Ovary (tissue), 7 donors: ENCODE measurements at regions not wholly inside any gene's neighbourhood (a gene's known extent, or its start where the extent isn't known, plus 50 kb on each side); places are given as distances from the start of the nearest gene placed in this dataset.

Experiments
- DNase-seq, 5 donors: peaks; one replicate each; pipeline ENCODE4 v3.0.0-alpha.2; 2019 to 2020
- H3K27ac ChIP-seq, 2 donors: fragments of 200-600 bp; one replicate each; pipeline versions ENCODE4 v1.5.1 to v1.8.0; 2019 to 2022
- H3K27me3 ChIP-seq: fragments of 200-600 bp; one replicate; pipeline ENCODE4 v1.8.0; 2022
- H3K36me3 ChIP-seq: fragments of 200-600 bp; sonication (generic); one replicate; pipeline ENCODE4 v1.5.1; 2019
- H3K4me1 ChIP-seq: one replicate; pipeline ENCODE4 v1.8.1; 2013; ENCODE audit warnings: mild to moderate bottlenecking, moderate library complexity; ENCODE audit not compliant: insufficient read depth
- H3K4me3 ChIP-seq: fragments of 200-600 bp; sonication (generic); one replicate; pipeline ENCODE4 v1.5.1; 2017
- H3K9me3 ChIP-seq, 2 donors: fragments of 200-600 bp in 1 of 2; sonication (generic) in 1 of 2; one replicate each; pipeline versions ENCODE4 v1.5.1 to v1.8.1; 2013 to 2019; ENCODE audit warnings: mild to moderate bottlenecking in 1 of 2, moderate library complexity in 1 of 2
- CTCF ChIP-seq, 3 donors: fragments of 450-650 bp in 2 of 3; fragments of 200-600 bp in 1 of 3; IDR thresholded peaks; one replicate each; pipeline versions ENCODE4 v1.5.1 to v1.8.0; 2016 to 2022; ENCODE audit warnings: antibody characterized with exemption in 3 of 3, mild to moderate bottlenecking in 1 of 3
- EP300 ChIP-seq: sonication (generic); formaldehyde crosslinking; IDR thresholded peaks from one replicate; pipeline ENCODE4 v1.6.1; 2017; ENCODE audit warnings: antibody characterized with exemption
- POLR2A ChIP-seq: fragments of 450-650 bp; IDR thresholded peaks from one replicate; pipeline ENCODE4 v1.6.1; 2017; ENCODE audit warnings: antibody characterized with exemption, mild to moderate bottlenecking, moderate library complexity
- WGBS, 3 donors: extraction: QIAGEN DNeasy Blood & Tissue Kit in 1 of 3; methylation state at CpG; one replicate each; pipeline versions ENCODE4 v1.1.5 to v1.1.7; 2013 to 2017; 5-methylcytosine and 5-hydroxymethylcytosine counted together
- intact Hi-C, 4 donors: fragments of 100-400 bp; cut with DNase I; formaldehyde crosslinking; loops; one replicate each; pipeline versions ENCODE4 v1.11.0 to v1.15.1; 2022 to 2023
- donor health status: DM: no; HTN: no; CAD: no; lungs with moderate emphysema.
- donor health status: DM: no; HTN: no; CAD: no.
- donor health status: Bipolar disorder and iron deficiency.
- donor health status: DM: no; HTN: no; CAD: no.
- donor health status: DM: yes; HTN: yes; CAD: no.

GRCh38 chr4:180141734-180142133 is 2101.5 kb upstream of the TENM3 start:
- intact Hi-C loops = no loop called here
- Histone ChIP-seq H3K4me1 (no peaks in the 10 kb centered on the region), H3K36me3 (no peaks in the 10 kb centered on the region), H3K4me3 (no peak overlapping the region), H3K9me3 (no peaks in the 10 kb centered on the region), H3K27me3 (no peaks in the 10 kb centered on the region), H3K27ac (no peak overlapping the region)
- no peak for TF ChIP-seq CTCF (IDR thresholded peaks at IDR 0.05)
- no peak for TF ChIP-seq EP300
- TF ChIP-seq POLR2A = no peak
- 67 to 78% (median 74%) methylated on average over 3 of the region's 3 CpGs for WGBS, 3 donors
- no peak for DNase-seq

GRCh38 chr4:180148737-180149136 is 2094.5 kb upstream of the TENM3 start:
- Histone ChIP-seq H3K27me3 (no peaks in the 10 kb centered on the region), H3K4me1 (no peaks in the 10 kb centered on the region), H3K4me3 (no peak overlapping the region), H3K27ac (no peak overlapping the region), H3K9me3 (no peaks in the 10 kb centered on the region), H3K36me3 (no peaks in the 10 kb centered on the region)
- TF ChIP-seq CTCF (IDR thresholded peaks at IDR 0.05) (no peak), POLR2A (no peak), EP300 (no peak)
- intact Hi-C loops = no loop called here
- 54 to 74% (median 56%) methylated on average over 2 of the region's 2 CpGs for WGBS, 3 donors
- DNase-seq = no peak

GRCh38 chr4:180150818-180151217 is 2092.4 kb upstream of the TENM3 start:
- no peaks in the 10 kb centered on the region for H3K27me3 ChIP-seq
- no peak overlapping the region for H3K27ac ChIP-seq
- 31 to 36% (median 31%) methylated on average over 3 of the region's 3 CpGs for WGBS, 3 donors
- intact Hi-C loops = no loop called here
- H3K9me3 ChIP-seq = no peaks in the 10 kb centered on the region
- H3K4me1 ChIP-seq = no peaks in the 10 kb centered on the region
- TF ChIP-seq EP300 (no peak), CTCF (IDR thresholded peaks at IDR 0.05) (no peak), POLR2A (no peak)
- no peak for DNase-seq
- H3K4me3 ChIP-seq = no peak overlapping the region
- H3K36me3 ChIP-seq = no peaks in the 10 kb centered on the region

DNA sequence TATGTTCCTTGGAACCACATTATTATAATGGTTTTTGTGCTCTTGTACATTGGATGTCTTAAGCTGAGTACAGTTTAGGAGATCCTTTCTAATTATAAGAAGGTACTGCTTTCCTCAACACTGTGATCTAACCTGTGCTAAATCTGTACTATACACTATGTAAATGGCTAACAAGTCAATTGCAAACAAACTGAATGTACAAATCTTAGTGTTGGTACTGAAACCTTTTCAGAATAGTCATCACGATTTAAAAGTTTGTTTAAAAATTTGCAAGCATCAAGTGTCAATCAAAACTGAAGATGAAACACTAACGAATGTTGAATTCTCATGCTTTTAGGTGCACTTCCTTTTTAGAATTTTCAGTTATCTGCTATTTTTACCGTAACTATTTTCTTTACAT is 2090.4 kb upstream of the TENM3 start:
- 87 to 93% (median 89%) methylated on average over 3 of the region's 3 CpGs for whole genome bisulfite sequencing, 3 donors
- Histone ChIP-seq H3K36me3 (no peaks in the 10 kb centered on the region), H3K9me3 (no peaks in the 10 kb centered on the region), H3K27ac (no peak overlapping the region), H3K4me3 (no peak overlapping the region), H3K4me1 (no peaks in the 10 kb centered on the region), H3K27me3 (no peaks in the 10 kb centered on the region)
- DNase-seq = no peak
- no peak for TF ChIP-seq POLR2A
- no peak for TF ChIP-seq CTCF (IDR thresholded peaks at IDR 0.05)
- TF ChIP-seq EP300 = no peak
- intact Hi-C loops = no loop called here

- no peak for DNase-seq
- TF ChIP-seq CTCF (IDR thresholded peaks at IDR 0.05) (no peak), POLR2A (no peak), EP300 (no peak)
- intact Hi-C loops = no loop called here
- Histone ChIP-seq H3K27me3 (no peaks in the 10 kb centered on the region), H3K4me1 (no peaks in the 10 kb centered on the region), H3K36me3 (no peaks in the 10 kb centered on the region), H3K4me3 (no peak overlapping the region), H3K27ac (no peak overlapping the region), H3K9me3 (no peaks in the 10 kb centered on the region)
- WGBS, 3 donors = 91 to 92% (median 92%) methylated on average over 5 of the region's 5 CpGs
Observed at GRCh38 chr4:180153587-180153986, 2089.6 kb upstream of the TENM3 start.
